ENCODE measurements at regions not wholly inside any gene's neighbourhood (a gene's known extent, or its start where the extent isn't known, plus 50 kb on each side); places are given as distances from the start of the nearest gene placed in this dataset.
"Not testable (repeated sequence)": the region's sequence is repeated elsewhere in the genome, so short reads cannot be mapped to it uniquely, and the experiment has no call there.

GRCh38 chr11:35046681-35047080, 92.3 kb upstream of the CD44 start:
- DNase-seq = no peak

DNA sequence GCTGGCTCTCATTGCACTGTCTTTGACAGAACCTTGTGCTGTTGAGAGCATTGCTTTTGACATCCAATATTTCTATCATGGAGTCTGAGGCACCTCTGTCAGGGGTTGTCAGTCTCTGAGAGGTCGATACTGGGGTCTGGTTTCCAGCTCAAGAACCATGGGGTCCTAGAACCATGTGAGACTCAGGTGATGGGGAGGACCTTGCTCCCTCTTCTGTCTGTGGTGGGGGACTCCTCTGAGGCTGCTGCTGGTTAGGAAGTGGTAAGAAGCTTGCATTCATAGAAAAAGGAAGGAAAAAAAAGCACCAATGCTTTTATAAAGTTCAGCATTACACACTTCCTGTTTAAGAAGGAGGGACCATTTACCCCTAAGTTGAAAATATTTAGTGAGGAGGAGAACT, 91.8 kb upstream of the CD44 start:
- DNase-seq = no peak

GRCh38 chr11:35047769-35048168, 91.2 kb upstream of the CD44 start:
- no peak for DNase-seq

DNA sequence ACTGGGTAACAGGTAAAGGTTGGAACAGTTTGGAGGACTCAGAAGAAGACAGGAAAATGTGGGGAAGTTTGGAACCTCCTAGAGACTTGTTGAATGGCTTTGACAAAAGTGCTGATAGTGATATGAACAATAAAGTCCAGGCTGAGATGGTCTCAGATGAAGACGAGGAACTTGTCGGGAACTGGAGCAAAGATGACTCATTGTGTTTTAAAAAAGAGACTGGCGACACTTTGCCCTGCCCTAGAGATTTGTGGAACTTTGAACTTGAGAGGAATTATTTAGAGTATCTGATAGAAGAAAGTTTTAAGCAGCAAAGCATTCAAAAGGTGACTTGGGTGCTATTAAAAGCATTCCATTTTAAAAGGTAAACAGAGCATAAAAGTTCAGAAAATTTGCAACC, 90.6 kb upstream of the CD44 start:
- not testable (repeated sequence) for DNase-seq

- no peak for DNase-seq
Measured at GRCh38 chr11:35049859-35050531, 89.0 kb upstream of the CD44 start.

GRCh38 chr11:35050541-35050995, 88.4 kb upstream of the CD44 start:
- DNase-seq = no peak

- peak; percentile 34 for DNase-seq
Measured at GRCh38 chr11:35056391-35057093, 82.4 kb upstream of the CD44 start.

GRCh38 chr11:35057926-35058668, 80.9 kb upstream of the CD44 start:
- no peak for DNase-seq

- no peak for DNase-seq
Measured at GRCh38 chr11:35058669-35059434, 80.1 kb upstream of the CD44 start.

DNA sequence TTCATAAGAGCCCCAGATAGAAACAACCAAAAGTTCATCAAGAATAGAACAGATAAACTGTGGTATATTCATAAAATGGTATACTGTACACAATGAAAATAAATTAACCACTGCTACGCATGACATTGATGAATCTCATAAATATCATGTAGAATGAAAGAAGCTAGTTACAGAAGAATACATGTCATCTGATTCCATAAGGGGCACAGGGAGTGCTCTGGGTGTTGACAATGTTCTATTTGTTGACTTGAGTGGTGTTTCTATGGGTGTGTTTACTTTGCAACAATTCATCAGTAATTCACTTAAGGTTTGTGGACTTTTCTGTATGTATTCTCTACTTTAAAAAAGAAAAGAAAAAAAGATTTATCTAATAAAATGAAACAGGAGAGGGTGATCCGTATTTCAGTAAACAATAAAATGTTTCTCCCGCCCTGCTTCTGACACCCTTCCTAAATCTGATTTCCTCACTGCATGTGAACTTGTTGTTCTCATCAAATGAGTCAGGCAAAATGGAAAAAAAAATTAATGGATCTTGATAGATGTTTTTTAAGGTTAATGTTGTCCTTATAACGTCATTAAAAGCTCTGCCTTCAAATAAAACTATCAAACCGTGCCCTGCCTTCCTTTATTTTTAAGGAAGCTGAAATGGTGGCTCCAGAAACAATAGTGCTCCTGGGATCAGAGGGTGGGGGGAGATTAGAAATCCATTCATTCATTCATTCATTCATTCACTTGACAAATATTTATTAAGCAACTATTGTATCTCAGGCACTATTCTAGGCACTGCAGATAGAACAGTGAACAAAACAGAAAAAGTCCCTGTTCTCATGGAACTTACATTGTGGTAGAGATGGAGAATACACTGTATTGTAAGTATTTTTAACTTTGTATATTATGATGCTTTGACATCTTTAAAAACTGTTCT, 77.2 kb upstream of the CD44 start:
- DNase-seq = peak; percentile 28

- no peak for DNase-seq
Measured at GRCh38 chr11:35063488-35063931, 75.5 kb upstream of the CD44 start.

DNA sequence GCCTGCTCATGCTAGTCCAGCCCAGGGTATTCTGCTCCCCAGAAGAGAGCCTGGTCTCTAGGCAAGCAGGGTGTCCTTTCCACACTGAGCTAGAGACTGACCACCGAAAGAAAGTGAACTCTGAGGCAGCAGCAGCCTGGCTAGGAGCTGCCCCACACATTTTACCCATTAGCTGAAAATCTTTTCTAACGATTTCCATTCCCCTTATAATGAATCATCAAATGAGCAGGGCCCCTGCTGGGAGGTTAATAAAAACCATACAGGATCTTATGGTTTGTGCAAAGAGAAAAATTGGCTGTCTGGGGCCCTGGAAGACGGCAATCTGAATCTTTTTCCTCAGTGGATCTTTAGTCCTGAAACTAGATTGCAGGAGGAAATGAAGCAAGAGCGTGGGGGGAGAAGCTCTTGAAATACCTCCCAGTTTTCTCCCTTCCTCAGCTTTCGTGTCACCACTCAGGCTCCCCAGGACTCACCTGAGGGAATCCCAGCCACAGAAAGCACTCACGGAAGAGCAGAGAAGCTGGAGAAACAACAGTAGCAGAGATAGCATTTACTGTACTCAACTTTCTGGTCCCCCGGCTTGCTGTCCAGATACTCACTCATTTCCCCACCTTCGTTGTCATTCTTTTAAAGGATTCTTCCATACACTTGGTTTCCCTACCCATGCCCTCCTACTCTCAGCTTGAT, 74.7 kb upstream of the CD44 start:
- DNase-seq = no peak

GRCh38 chr11:35065566-35065965, 73.4 kb upstream of the CD44 start:
- DNase-seq = no peak

- no peak for DNase-seq
Measured at GRCh38 chr11:35066030-35066429, 72.9 kb upstream of the CD44 start.

DNA sequence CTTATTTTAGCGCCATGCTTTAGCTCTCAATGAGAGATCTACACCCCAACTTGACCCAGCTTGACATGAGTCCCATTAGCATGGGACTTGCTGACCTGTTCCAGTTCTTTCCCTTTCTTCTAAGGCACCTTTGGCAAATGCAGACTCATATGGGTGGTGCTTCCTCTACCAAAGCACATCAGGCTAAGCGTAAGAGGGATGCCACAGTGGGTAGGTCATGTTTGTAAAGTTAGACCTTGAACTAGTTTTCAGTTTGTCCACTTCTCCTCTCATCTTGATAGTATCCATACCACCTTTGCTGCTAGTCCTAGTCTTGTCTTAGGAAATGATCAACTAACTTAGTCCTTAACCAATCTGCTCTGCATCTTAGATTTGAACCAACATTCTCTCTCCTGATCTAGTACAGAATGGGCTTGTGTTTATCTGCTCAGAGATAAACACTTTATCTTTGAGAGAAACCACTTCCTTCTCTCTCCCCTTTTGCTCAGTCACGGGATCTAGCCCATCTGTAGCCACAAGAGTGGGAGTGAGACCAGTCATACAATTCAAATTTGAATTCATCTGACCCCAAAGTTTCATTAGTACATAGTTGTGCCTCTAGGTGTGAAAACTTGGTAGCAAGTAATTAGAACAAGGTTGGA, 72.1 kb upstream of the CD44 start:
- DNase-seq = no peak

GRCh38 chr11:35071722-35072121, 67.2 kb upstream of the CD44 start:
- no peak for DNase-seq

GRCh38 chr11:35073691-35074419, 65.1 kb upstream of the CD44 start:
- no peak for DNase-seq

DNA sequence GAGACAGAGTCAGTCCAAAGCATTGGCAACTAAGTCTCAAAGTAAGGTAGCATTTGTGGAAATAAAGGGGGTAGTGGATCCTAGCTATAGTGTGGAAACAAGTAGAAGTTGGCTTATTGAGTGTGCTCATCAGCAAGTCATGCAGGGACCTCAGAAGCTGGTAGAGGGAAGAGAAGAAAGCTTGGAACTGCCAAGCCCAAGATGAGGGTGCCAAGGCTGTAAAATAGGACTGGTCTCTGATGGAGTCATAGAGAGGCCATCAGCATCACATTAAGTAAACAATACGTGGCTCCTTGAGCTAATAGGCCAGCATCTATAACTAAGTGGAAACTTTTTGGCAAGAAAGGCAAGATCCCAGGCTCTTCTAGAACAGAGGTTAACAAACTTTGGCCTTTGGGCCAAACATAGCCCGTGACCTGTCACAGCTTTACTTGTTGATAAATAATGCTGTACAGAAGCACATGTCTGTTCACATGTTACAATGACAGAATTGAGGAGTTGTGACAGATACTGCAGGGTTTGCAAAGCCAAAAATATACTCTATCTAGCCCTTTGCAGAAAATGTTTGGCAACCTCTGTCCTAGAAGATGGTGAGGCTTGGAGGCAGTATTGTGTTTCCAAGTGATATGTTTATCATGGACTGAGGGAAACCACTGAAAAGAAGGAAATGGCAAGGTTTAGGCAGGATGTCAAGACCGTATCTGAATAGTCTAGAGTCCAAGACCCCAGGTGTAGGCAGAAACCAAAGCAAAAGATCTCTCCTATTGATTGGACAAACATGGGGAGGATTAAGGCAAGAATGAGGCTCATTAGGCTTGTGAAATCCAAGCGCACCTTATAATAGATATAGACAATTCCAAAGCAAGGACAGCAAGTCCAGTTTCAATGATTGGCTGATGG, 62.5 kb upstream of the CD44 start:
- no peak for DNase-seq

Data from dermis blood vessel endothelial cell (primary cell).